Fibroblast of the conjunctiva (primary cell): ENCODE measurements at regions not wholly inside any gene's neighbourhood (a gene's known extent, or its start where the extent isn't known, plus 50 kb on each side); places are given as distances from the start of the nearest gene placed in this dataset.

Source experiments
- DNase-seq: peaks from one replicate; pipeline ENCODE4 v3.0.0-alpha.2; 2010; ENCODE audit warnings: low read depth

DNA sequence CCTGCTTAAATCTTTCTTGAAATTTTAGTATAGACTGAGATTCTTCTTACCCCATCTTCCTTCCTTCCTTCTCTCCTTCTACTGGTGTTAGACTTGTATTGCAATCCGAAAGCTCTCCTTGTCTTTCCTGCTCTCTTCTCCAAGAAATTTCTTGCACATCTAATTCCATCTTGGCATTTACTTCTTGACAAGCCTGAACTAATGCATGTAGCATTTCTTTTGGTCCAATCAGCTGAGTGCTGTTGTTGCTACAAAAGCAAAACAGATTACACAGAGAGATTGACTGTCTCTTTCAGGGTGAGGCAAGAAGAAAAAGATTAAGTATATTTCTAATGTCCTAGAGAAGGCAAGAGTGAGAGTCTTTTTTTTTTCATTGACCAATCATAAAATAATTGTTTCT lies 51.6 kb upstream of the MAP1B start:
- DNase-seq, result no peak
